ENCODE measurements at regions not wholly inside any gene's neighbourhood (a gene's known extent, or its start where the extent isn't known, plus 50 kb on each side); places are given as distances from the start of the nearest gene placed in this dataset.
"Not testable (repeated sequence)": the region's sequence is repeated elsewhere in the genome, so short reads cannot be mapped to it uniquely, and the experiment has no call there.

- Histone ChIP-seq H3K9me3 (no peaks in the 10 kb centered on the region), H3K4me3 (replicated peaks in 1 of 3) (no peak overlapping the region), H3K27me3 (no peaks in the 10 kb centered on the region), H3K4me1 (no peaks in the 10 kb centered on the region), H3K36me3 (no peaks in the 10 kb centered on the region), H3K27ac (no peak overlapping the region)
- TF ChIP-seq, protein P1, sequence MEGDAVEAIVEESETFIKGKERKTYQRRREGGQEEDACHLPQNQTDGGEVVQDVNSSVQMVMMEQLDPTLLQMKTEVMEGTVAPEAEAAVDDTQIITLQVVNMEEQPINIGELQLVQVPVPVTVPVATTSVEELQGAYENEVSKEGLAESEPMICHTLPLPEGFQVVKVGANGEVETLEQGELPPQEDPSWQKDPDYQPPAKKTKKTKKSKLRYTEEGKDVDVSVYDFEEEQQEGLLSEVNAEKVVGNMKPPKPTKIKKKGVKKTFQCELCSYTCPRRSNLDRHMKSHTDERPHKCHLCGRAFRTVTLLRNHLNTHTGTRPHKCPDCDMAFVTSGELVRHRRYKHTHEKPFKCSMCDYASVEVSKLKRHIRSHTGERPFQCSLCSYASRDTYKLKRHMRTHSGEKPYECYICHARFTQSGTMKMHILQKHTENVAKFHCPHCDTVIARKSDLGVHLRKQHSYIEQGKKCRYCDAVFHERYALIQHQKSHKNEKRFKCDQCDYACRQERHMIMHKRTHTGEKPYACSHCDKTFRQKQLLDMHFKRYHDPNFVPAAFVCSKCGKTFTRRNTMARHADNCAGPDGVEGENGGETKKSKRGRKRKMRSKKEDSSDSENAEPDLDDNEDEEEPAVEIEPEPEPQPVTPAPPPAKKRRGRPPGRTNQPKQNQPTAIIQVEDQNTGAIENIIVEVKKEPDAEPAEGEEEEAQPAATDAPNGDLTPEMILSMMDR (IDR thresholded peaks at IDR 0.05): no peak
- no peak for TF ChIP-seq POLR2A (IDR thresholded peaks at IDR 0.05)
- no peak for DNase-seq
- intact Hi-C loops (cut with DNase I): no loop called here
Observed at GRCh38 chr14:86912709-86913108, 1080.3 kb downstream of the GALC start.

GRCh38 chr14:86911486-86911885 is 1081.5 kb downstream of the GALC start:
- no peak for TF ChIP-seq POLR2A (IDR thresholded peaks at IDR 0.05)
- intact Hi-C loops (cut with DNase I): no loop called here
- 84 to 87% methylated on average over 6 of the region's 6 CpGs for WGBS, 2 donors

GRCh38 chr14:86905386-86905926 is 1087.5 kb downstream of the GALC start:
- WGBS, 2 donors: 98 to 99% methylated on average over 32 to 38 of the region's 48 CpGs

More at GRCh38 chr14:86911486-86911885, 1081.5 kb downstream of the GALC start:
- no peaks in the 10 kb centered on the region for H3K4me1 ChIP-seq
- DNase-seq: no peak
- no peaks in the 10 kb centered on the region for H3K36me3 ChIP-seq
- H3K27ac ChIP-seq: no peak overlapping the region
- H3K9me3 ChIP-seq: no peaks in the 10 kb centered on the region
- H3K4me3 ChIP-seq (replicated peaks in 1 of 3): no peak overlapping the region
- H3K27me3 ChIP-seq: no peaks in the 10 kb centered on the region

DNA sequence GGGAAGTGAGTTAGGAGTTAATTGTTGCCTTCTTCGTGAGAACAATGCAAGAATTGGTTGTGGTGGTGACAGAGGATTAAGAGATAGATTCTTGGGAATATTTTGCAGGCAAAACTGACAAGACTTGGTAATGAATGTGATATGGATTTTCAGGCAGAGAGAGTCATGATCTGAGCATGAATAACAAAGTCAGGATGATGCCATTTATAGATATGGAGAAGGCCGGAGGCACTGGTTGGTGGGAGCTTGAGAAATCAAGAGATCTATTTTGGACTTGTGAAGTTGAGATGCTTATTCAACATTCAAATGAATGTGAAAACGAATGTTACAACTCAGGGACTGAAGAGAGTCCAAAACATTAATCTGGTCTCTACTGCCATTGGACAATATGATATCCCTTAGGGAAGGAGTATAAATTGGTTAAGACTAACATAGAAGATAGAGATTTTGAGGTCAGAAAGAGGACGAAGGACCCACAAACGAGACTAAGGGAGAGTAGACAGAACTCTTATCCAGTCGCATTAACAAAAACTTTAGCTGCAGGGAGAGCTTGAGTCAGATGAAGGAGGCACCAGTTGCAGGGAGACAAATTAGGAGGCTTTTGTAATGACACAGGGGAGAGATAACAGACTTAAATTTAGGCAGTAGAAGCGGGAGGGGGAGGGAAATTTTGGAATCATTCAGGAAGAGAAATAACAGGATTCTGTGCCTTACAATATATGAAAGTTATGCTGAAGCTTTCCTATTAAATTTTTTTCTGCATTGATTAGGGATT is 1090.6 kb downstream of the GALC start:
- Histone ChIP-seq H3K4me1 (no peaks in the 10 kb centered on the region), H3K27ac (no peak overlapping the region), H3K36me3 (no peaks in the 10 kb centered on the region), H3K9me3 (no peaks in the 10 kb centered on the region), H3K4me3 (replicated peaks in 1 of 3) (no peak overlapping the region), H3K27me3 (no peaks in the 10 kb centered on the region)
- intact Hi-C loops (cut with DNase I): no loop called here
- no peak for DNase-seq
- 79% methylated on average over 7 of the region's 7 CpGs for WGBS, 2 donors
- TF ChIP-seq, protein P1 (IDR thresholded peaks at IDR 0.05): no peak
- no peak for TF ChIP-seq POLR2A (IDR thresholded peaks at IDR 0.05)

More at GRCh38 chr14:86905386-86905926, 1087.5 kb downstream of the GALC start:
- H3K9me3 ChIP-seq; H3K4me3 ChIP-seq (replicated peaks in 1 of 3); intact Hi-C loops (cut with DNase I); H3K36me3 ChIP-seq; H3K27ac ChIP-seq; H3K4me1 ChIP-seq; DNase-seq; H3K27me3 ChIP-seq: not testable (repeated sequence)

- H3K27me3 ChIP-seq: no peaks in the 10 kb centered on the region
- DNase-seq: no peak
- intact Hi-C loops (cut with DNase I): no loop called here
- WGBS, 2 donors: 86 to 87% methylated on average over 4 of the region's 4 CpGs
- H3K4me3 ChIP-seq (replicated peaks in 1 of 3): no peak overlapping the region
- no peaks in the 10 kb centered on the region for H3K9me3 ChIP-seq
- TF ChIP-seq, protein P1 (IDR thresholded peaks at IDR 0.05): no peak
- TF ChIP-seq POLR2A (IDR thresholded peaks at IDR 0.05): no peak
- no peak overlapping the region for H3K27ac ChIP-seq
- H3K36me3 ChIP-seq: no peaks in the 10 kb centered on the region
- no peaks in the 10 kb centered on the region for H3K4me1 ChIP-seq
Observed at GRCh38 chr14:86897704-86898513, 1095.1 kb downstream of the GALC start.

GRCh38 chr14:86897224-86897623 is 1095.8 kb downstream of the GALC start:
- Histone ChIP-seq H3K4me1 (no peaks in the 10 kb centered on the region), H3K9me3 (no peaks in the 10 kb centered on the region), H3K27ac (no peak overlapping the region), H3K27me3 (no peaks in the 10 kb centered on the region), H3K36me3 (no peaks in the 10 kb centered on the region), H3K4me3 (replicated peaks in 1 of 3) (no peak overlapping the region)
- intact Hi-C loops (cut with DNase I): no loop called here
- no peak for DNase-seq
- no peak for TF ChIP-seq POLR2A (IDR thresholded peaks at IDR 0.05)
- TF ChIP-seq, protein P1 (IDR thresholded peaks at IDR 0.05): no peak

Measured in thyroid gland (tissue), 4 donors.